ENCODE measurements at regions not wholly inside any gene's neighbourhood (a gene's known extent, or its start where the extent isn't known, plus 50 kb on each side); places are given as distances from the start of the nearest gene placed in this dataset.

- no peak for DNase-seq
Measured at GRCh38 chr10:42952931-42953683, 123.8 kb upstream of the RET start.

GRCh38 chr10:42953684-42954674 is 122.9 kb upstream of the RET start:
- no peak for DNase-seq

DNA sequence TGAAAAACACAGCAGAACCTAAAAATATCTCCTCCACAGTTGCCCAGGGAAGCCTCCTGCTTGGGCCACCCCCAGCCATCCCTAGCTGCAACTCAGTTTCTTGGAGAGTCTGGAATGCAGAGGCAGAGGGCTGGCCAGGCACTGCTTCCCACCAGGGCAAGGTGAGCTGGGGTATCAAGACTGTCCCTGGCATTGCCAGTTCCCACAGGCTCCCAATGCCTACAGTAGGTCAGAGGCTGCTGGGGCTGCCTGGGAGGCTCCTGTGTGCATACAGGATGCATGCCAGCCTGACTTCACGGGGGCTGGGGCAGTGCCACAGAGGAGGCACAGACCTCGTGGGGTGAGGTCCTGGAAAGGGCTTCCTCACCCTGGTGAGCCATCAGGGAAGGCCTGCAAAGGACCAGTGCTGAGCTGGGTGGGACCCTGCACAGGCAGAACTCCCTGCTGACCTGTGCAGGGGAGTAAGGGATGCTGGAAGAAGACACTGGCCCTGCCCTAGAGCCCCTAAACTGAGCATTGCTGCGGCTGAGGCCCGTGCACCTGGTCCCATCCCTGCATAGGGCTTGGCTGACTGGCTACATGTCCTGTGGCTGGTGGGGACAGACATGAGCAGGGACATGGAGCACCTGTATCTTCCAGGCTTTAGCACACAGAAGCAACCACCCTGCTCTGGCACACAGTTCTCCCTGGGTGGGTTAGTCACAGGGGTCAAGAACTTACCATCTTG is 121.9 kb upstream of the RET start:
- DNase-seq = no peak

DNA sequence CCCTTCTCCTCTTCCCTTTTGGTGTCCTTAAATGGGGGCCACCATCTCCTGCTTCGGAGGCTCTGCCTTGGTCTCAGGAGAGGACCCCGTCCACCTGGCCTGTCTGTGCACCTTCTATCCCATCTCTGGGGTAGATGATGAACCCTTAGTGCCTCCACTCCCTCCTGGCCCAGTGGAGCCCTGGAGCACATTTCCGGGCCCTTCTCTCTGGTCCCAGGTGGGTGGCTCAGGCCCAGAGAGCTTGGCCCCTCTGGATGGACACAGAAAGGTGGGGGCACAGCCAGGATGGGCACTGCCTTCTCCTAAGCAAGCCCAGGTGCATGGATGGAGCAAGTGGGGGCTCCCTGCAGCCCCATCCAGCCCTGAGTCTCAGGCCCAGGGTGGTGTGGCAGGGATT is 121.4 kb upstream of the RET start:
- no peak for DNase-seq

DNA sequence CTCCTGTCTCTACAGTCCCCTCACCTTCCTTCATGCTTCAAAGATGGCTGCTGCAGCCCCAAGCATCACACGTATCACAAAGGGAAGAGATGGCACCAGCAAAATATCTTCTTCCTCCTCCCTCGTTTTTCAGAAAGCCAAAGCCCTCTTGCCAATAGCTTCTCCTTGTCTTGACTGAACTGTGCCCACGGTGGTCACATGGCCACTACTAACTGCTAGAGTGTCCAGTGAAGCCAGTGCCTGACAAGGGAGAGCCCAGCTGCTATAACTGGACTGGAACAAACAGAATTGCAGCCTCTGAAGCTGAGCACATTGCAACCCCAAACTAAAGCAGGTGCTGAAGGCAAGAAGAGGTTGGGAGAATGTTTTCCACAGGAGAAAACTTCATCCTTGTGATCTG is 120.8 kb upstream of the RET start:
- DNase-seq = no peak

GRCh38 chr10:42958142-42958868 is 118.6 kb upstream of the RET start:
- no peak for DNase-seq

DNA sequence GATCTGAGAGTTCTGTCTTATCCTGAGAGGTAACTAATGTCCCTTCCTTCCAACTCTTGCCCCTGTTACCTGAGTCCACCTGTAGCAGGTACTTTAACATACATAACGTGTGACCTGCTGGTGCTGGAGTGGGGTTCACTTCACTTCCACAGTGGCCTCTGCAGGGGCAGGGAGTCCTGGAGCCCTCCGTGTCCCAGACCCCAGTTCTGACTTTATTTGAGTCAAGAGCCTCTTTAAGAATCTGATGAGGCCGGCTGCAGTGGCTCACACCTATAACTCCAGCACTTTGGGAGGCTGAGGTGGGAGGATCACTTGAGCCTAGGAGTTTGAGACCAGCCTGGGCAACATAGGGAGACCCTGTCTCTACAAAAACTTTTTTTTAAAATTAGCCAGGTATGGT is 117.0 kb upstream of the RET start:
- DNase-seq = no peak

GRCh38 chr10:42960491-42960990 is 116.3 kb upstream of the RET start:
- no peak for DNase-seq

- DNase-seq = no peak
Measured at GRCh38 chr10:42960991-42961795, 115.7 kb upstream of the RET start.

DNA sequence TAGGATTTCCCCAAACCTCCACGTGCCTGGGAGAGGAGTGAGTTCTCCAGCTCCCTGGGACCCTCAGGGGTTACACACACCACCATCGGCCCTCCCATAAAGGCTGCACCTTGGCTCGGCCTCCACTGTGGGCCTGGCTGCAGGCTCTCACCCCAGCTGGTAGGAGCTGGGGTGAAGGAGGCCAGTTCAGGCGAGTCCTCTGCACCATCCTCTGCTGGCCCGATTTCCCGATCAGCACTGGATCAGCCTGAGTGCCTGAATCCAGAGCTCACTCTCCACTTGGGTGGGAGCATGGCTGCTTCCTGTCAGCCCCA is 115.1 kb upstream of the RET start:
- no peak for DNase-seq

GRCh38 chr10:42962110-42962901 is 114.6 kb upstream of the RET start:
- no peak for DNase-seq

DNA sequence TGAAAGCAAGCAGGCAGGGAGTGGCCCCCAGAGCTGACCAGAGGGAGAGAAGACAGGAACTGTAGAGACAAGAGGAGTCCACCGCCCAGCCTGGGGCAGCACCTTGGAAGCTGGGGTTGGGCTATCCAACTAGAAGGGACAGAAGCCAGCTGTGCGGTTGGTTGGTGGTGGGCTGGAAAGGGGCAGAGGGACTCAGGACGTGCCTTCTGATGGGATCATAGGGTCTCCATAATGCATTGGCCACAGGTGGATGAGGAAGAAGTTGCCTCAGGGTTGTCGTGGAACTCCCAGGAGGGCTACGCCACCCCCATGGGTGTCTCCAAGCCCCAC is 114.0 kb upstream of the RET start:
- no peak for DNase-seq

GRCh38 chr10:42963312-42963711 is 113.6 kb upstream of the RET start:
- no peak for DNase-seq

GRCh38 chr10:42969147-42969546 is 107.7 kb upstream of the RET start:
- DNase-seq = no peak

GRCh38 chr10:42969909-42970308 is 107.0 kb upstream of the RET start:
- no peak for DNase-seq

GRCh38 chr10:42970451-42971250 is 106.2 kb upstream of the RET start:
- DNase-seq = no peak

GRCh38 chr10:42971251-42971599 is 105.6 kb upstream of the RET start:
- no peak for DNase-seq

DNA sequence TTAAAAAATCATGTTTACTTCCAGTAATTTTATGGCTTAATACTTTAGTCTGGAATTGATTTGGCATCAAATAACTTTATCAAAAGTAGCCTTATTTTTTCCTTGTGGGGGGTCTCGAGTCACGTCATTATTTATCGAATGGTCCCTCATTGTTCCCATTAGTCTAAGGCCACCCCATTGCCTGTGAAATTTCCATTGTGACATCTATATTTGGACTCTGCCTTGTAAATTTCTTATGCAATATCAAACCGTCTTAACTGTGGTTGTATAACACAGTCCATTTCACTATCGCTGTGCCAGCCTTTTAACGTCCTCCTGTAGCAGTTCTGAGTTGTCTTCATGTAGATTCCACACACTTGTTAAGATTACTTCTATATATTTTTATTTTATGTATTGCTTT is 103.9 kb upstream of the RET start:
- no peak for DNase-seq

GRCh38 chr10:42973411-42973810 is 103.5 kb upstream of the RET start:
- DNase-seq = no peak
